HG02588 (cell line): ENCODE measurements at regions not wholly inside any gene's neighbourhood (a gene's known extent, or its start where the extent isn't known, plus 50 kb on each side); places are given as distances from the start of the nearest gene placed in this dataset.

ENCODE experiments used
- ATAC-seq: cut with Tn5 transposase; IDR thresholded peaks from one replicate; pipeline ENCODE4 v1.9.1; 2021; ENCODE audit warnings: mild to moderate bottlenecking, moderate library complexity; ENCODE audit not compliant: unreplicated experiment

GRCh38 chr1:208757846-208758245, 513.7 kb upstream of the PLXNA2 start:
- no peak for ATAC-seq

GRCh38 chr1:208759255-208759654, 515.1 kb upstream of the PLXNA2 start:
- no peak for ATAC-seq

GRCh38 chr1:208763971-208764370, 519.8 kb upstream of the PLXNA2 start:
- ATAC-seq: no peak

DNA sequence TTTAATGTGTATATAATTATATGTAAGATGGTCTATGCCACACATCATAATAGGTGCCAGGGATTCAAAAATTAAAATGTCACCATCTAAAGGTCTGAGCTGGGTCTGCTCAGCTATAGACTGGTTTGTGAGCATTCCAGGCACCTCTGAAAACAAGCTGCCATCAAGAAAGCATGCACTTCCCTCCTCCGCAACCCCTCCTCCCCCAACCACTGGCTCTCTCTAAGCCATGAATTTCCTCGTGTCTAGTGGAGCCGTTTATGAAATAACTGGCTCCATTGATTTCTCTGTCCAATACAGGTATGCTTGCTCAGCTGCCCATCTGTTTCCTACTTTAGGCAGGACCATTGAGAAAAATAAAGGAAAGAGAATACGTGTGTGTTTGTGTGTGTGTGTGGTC, 522.6 kb upstream of the PLXNA2 start:
- ATAC-seq: no peak

- ATAC-seq: no peak
Observed at GRCh38 chr1:208767816-208768215, 523.6 kb upstream of the PLXNA2 start.

- ATAC-seq: no peak
Observed at GRCh38 chr1:208772891-208773290, 528.7 kb upstream of the PLXNA2 start.

- no peak for ATAC-seq
Observed at GRCh38 chr1:208775841-208776240, 531.7 kb upstream of the PLXNA2 start.

GRCh38 chr1:208778417-208778816, 534.2 kb upstream of the PLXNA2 start:
- ATAC-seq: no peak

DNA sequence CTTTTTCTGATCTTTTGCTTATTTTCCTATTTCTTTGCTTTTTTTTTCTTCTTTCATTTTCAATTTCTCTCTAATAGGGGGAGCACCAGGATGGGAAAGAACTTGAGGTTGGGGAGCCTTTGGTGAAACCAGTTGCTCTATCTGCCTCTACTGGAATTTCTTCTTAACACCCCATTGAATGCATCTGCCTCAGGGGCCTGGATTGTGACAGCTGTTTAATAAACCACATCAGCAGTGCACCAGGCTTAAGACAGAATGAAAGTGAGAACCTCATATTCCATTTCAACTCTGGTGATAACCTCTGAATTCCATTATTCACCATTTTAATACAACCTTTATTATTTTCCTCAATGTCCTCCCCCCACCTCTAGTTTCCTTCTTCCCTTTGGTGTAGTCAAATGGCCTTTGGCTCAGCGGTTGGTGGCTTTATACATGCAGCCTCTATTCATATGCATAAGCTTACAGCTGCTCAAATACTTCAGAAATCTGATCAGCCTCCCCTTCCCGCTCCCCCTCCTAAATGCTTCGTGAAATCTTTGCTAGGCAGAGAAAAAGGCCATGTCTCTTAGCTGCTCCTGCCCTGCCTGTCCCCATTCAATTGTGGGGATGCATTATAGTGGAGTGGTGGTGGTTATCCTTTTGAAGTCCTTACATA, 537.3 kb upstream of the PLXNA2 start:
- no peak for ATAC-seq

- no peak for ATAC-seq
Observed at GRCh38 chr1:208782186-208782585, 538.0 kb upstream of the PLXNA2 start.

DNA sequence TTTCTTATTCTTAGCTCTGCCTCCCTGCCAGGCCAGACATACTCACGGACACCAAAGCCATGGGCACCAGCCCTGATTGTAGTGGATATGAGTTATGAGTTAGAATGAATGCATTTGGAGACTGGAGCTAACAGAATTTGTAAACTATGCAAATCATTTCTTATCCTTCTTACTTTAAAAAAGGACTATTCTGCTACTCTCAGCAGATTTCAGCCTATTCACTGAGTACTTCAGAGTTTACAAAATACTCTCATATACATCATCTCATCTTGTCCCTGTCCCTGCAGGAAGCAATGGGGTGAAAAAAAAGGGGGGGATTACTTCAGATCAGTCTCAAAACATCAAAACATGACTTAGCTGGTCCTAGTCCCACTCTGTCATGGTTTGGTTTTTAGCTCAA, 541.4 kb upstream of the PLXNA2 start:
- ATAC-seq: no peak

GRCh38 chr1:208787219-208787618, 543.0 kb upstream of the PLXNA2 start:
- no peak for ATAC-seq

DNA sequence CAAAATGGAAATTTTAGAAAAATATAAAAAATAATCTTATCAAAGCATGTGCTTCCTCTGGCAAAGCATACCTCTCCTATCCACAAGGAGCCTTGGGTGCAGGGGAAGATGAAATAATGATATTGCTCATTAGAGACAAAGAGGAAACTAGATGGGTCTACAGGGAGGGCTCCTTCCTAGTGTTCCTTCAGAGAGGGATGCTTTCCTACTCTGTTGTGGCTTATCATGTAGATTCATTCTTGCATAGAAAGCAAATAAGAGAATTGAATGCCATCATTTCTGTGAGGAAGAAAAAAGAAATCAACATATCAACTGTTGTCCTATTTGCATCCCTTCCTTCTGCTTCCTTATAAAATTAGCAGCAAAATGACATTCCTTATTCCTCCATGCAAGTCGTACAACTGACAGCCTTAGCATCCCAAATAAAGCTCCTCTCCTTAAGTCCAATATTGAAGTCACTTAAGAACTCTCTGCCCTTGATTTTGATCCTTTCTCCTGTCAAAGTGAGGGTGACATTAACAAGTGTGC, 543.9 kb upstream of the PLXNA2 start:
- no peak for ATAC-seq

GRCh38 chr1:208791456-208791855, 547.3 kb upstream of the PLXNA2 start:
- ATAC-seq: no peak

- ATAC-seq: no peak
Observed at GRCh38 chr1:208793861-208794345, 549.7 kb upstream of the PLXNA2 start.

GRCh38 chr1:208799186-208799585, 555.0 kb upstream of the PLXNA2 start:
- no peak for ATAC-seq

DNA sequence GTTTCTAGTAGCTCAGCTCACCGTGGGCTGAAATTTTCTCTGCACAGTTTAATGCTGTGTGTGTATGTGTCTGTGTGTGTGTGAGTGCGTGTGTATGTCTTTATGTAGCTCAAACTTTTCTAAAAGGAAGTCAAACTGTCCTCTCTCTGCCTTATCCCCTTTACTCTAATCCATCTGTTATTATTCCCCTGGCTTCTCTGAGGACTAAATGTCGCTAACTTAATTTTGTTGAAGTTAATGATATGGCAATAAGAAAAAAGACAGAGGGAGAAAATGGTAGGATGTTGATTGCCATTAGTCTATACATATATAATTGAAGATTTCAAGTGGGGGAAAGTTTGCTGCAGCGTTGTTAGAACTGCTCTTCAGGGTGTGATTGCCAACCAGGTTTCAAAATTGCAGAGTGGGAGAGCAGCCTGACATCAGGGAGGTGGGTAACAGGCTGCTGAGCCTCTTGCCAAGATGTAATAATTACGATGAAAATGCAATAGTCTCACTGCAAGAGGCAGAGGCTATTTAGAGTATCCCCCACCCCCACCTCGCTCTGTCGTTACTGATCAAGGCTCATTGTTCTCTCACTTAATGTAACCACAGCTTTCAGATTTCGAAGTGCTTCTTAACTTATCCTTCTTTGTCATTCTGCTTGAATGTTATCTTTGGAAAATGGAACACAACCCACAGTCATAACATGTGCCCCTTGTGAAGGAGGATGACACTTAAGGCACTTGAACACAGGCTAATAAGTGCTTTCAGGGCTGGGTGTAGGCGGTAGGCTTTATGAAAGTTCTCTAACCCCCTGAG, 559.0 kb upstream of the PLXNA2 start:
- no peak for ATAC-seq

DNA sequence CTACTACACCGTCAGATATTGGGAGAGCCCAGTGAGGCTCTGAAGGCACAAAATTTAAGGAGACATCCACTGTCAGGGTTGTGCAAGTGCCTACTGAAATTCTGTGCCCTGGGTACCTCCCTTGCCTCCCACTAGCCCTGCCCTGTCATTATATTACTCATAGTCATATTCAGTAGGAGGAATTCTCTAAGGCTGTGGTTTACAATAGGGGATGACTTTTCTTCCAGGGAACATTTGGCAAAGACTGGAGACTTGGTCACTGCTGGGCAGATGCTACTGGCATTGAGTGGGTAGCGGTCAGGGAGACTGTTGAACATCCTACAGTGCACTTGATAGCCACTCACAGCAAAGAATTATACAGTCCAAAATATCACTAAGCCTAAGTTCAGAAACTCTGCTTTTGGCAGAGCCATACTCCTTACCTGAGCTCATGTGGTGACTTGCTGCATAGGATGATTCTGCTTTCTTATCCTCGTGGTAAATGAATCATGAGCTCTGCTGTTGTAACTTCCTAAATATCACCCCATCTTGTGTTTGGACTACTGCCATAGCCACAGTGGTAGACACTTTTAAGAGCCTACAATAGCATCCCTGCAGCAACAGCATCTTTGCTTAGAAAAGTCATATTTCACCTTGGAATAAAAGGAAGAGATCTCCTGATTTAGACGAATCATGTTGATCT, 563.4 kb upstream of the PLXNA2 start:
- no peak for ATAC-seq

DNA sequence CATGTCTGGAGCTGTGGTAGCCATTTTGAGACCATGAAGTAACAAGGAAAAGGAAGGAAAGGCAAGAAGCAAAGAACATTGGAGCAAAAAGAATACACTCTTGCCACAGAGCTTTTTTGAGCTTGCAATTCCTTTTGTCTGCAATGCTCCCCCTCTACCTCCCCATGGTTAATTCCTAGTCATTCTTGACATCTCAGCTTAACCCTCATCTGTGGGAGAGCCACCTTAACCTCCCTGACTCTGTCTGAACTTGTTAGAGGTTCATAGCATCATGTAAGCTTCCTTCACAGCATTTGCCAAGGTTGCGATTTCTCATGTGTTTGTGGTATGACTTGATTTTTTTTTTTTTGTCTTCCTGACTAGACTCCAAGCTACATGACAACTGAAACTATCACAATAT, 564.1 kb upstream of the PLXNA2 start:
- no peak for ATAC-seq

DNA sequence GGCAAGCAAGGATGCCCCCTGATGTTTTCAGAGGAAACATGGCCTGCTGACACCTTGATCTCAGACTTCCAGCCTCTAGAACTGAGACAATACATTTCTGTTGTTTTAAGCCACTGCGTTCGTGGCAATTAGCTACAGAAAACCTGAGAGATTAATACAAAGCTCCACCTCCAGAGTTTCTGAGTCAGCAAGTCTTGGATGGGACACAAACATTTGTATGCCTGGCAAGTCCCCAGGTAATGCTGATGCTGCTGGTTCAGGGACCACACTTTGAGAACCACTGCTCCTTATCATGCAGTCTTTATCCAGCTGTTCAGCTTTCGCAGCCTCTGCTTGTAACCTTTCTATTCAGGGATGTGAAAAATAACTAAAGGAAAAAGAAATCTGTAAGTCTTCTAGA, 565.7 kb upstream of the PLXNA2 start:
- ATAC-seq: no peak

DNA sequence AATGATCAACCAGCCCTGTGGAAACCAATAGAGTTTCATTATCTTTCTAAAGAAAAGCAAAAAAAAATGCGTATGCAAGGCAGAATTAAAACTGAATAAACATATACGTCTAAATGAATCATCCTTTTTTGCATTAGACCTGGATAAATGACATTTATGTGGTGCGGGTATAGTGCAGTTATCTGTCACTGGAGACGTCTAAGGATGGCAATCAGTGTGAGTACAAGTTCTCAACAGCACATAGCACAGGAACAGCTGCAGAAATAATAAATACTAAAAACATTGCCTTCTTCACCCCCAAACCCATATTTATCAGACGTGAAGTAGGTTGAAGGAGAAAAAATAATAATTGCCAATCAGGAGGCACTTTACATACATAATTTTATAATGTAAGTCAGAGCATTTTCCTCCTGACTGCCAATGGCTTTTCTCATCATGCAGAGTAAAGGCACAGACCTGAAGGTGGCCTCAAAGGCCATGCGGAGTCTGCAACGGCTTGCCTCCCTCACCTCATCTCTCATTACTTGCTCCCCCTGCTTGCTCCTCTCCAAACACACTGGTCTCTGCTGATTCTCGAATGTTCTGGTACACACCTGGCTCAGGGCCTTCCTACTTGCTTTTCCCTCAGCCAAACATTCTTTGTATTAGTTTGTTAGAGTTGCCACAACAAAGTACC, 574.7 kb upstream of the PLXNA2 start:
- no peak for ATAC-seq
